DND-41 (cell line): ENCODE measurements at regions not wholly inside any gene's neighbourhood (a gene's known extent, or its start where the extent isn't known, plus 50 kb on each side); places are given as distances from the start of the nearest gene placed in this dataset.

Source experiments
- EZH2 ChIP-seq: IDR thresholded peaks from 3 replicates; pipeline ENCODE4 v1.6.1; 2012; ENCODE audit warnings: borderline replicate concordance, low read depth, mild to moderate bottlenecking, moderate library complexity, low read length, inconsistent platforms; ENCODE audit not compliant: severe bottlenecking
- TF ChIP-seq, protein P1 (sequence below): IDR thresholded peaks from 2 replicates; pipeline ENCODE4 v1.5.1; 2012; ENCODE audit warnings: borderline replicate concordance, low read length, moderate library complexity, mild to moderate bottlenecking; ENCODE audit not compliant: poor library complexity, severe bottlenecking; ENCODE audit errors: extremely low read depth

DNA sequence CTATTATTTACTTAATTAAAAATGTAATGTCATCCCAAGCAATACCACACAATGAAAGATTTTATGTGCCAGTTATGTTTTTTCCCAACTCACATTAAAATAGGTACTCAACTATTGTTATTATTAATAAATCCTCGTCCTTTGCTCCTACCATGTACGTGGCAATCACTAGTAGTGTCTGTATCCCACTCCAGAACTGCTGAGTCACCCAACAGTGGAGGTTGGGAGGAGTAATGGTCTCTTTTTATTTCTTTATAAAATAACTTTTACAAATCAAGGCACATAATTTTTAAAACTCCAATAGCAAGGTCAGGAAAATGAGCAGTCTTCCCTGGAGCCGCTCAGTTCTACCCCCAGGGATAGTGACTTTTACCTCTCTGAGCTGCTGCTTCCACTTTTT is 273.5 kb upstream of the PLPP4 start:
- TF ChIP-seq EZH2: no peak
- TF ChIP-seq, protein P1, sequence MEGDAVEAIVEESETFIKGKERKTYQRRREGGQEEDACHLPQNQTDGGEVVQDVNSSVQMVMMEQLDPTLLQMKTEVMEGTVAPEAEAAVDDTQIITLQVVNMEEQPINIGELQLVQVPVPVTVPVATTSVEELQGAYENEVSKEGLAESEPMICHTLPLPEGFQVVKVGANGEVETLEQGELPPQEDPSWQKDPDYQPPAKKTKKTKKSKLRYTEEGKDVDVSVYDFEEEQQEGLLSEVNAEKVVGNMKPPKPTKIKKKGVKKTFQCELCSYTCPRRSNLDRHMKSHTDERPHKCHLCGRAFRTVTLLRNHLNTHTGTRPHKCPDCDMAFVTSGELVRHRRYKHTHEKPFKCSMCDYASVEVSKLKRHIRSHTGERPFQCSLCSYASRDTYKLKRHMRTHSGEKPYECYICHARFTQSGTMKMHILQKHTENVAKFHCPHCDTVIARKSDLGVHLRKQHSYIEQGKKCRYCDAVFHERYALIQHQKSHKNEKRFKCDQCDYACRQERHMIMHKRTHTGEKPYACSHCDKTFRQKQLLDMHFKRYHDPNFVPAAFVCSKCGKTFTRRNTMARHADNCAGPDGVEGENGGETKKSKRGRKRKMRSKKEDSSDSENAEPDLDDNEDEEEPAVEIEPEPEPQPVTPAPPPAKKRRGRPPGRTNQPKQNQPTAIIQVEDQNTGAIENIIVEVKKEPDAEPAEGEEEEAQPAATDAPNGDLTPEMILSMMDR: no peak
